K562 (cell line): ENCODE measurements at regions not wholly inside any gene's neighbourhood (a gene's known extent, or its start where the extent isn't known, plus 50 kb on each side); places are given as distances from the start of the nearest gene placed in this dataset.

Experiments used
- ATAC-seq: fragments of 200-7000 bp; cut with Tn5 transposase; 3 replicates; pipeline ENCODE4 v1.9.1; 2020; ENCODE audit warnings: moderate library complexity
- BruUV-seq: library from RNA; stranded (reverse); fragments of 400-500 nt; replicated peaks from 2 replicates; lab custom pipeline; 2021; lab: Mats Ljungman, UMichigan
- CTCF ChIA-PET: fragments of 300-600 bp; formaldehyde crosslinking; extraction: SDS; loops from one replicate; lab custom pipeline; 2021; ENCODE audit warnings: low intra/inter-chr PET ratio; lab: Yijun Ruan, JAX
- POLR2A ChIA-PET: fragments of 300-600, 350-650 bp; sonication (Branson Sonifier 250); formaldehyde crosslinking; extraction: SDS; loops from one replicate; lab custom pipeline; 2021; ENCODE audit warnings: antibody characterized with exemption, inconsistent platforms; lab: Yijun Ruan, JAX
- DNase-seq, 4 experiments: peaks; one replicate each; pipeline versions ENCODE4 v3.0.0 to v3.0.0-alpha.2; 2011 to 2018; ENCODE audit warnings: low spot score in 3 of 4, mixed read lengths in 3 of 4; ENCODE audit errors: extremely low read depth in 1 of 4
- FAIRE-seq: peaks from 2 replicates; lab custom pipeline; 2011; peaks lifted over from hg19 to GRCh38; lab: Jason Lieb, UNC
- H2AFZ ChIP-seq: 2 replicates; pipeline ENCODE4 v1.6.0; 2011; ENCODE audit warnings: low read depth, low read length, control low read depth, inconsistent platforms
- H3K27ac ChIP-seq: fragments of 200-600 bp; 3 replicates; pipeline ENCODE4 v1.8.0; 2011; ENCODE audit warnings: low read depth, mild to moderate bottlenecking, control low read depth, inconsistent platforms, low read length, moderate library complexity, mixed read lengths; ENCODE audit errors: extremely low read depth
- H3K27me3 ChIP-seq, 2 experiments: fragments of 300-600 bp in 1 of 2; 2 replicates in 1 of 2; 3 replicates in 1 of 2; pipeline versions ENCODE4 v1.6.0 to v1.8.0; 2011; ENCODE audit warnings: inconsistent platforms in 2 of 2, low read length in 2 of 2, mild to moderate bottlenecking in 1 of 2, mixed read lengths in 1 of 2, moderate library complexity in 1 of 2; ENCODE audit not compliant: control insufficient read depth in 2 of 2, insufficient read depth in 2 of 2
- H3K36me3 ChIP-seq: fragments of 300-600 bp; 3 replicates; pipeline ENCODE4 v1.8.0; 2011; ENCODE audit warnings: mild to moderate bottlenecking, low read length, inconsistent platforms; ENCODE audit not compliant: control insufficient read depth, insufficient read depth
- H3K4me1 ChIP-seq, 2 experiments: fragments of 200-600 bp in 1 of 2; replicated peaks in 1 of 2; 2 replicates in 1 of 2; 3 replicates in 1 of 2; pipeline versions ENCODE4 v1.5.1 to v1.8.0; 2011; ENCODE audit warnings: inconsistent platforms in 2 of 2, low read length in 2 of 2, mild to moderate bottlenecking in 1 of 2, mixed read lengths in 1 of 2, moderate library complexity in 1 of 2; ENCODE audit not compliant: control insufficient read depth in 2 of 2, insufficient read depth in 2 of 2
- H3K4me2 ChIP-seq: 2 replicates; pipeline ENCODE4 v1.6.1; 2011; ENCODE audit warnings: low read length, control low read depth, inconsistent platforms, mixed read lengths; ENCODE audit not compliant: insufficient read depth
- H3K4me3 ChIP-seq: fragments of 200-600 bp; sonication (generic), shearing (Covaris generic); 2 replicates; pipeline ENCODE4 v1.5.1; 2016; ENCODE audit warnings: control low read depth, inconsistent platforms
- H3K79me2 ChIP-seq: fragments of 200-600 bp; 3 replicates; pipeline ENCODE4 v1.8.0; 2011; ENCODE audit warnings: low read length, inconsistent platforms; ENCODE audit not compliant: control insufficient read depth, insufficient read depth
- H3K9ac ChIP-seq, 2 experiments: 2 replicates each; pipeline versions ENCODE4 v1.6.0 to v1.6.1; 2011; ENCODE audit warnings: low read depth in 2 of 2, low read length in 2 of 2, control low read depth in 1 of 2, inconsistent platforms in 1 of 2, mild to moderate bottlenecking in 1 of 2, mixed read lengths in 1 of 2; ENCODE audit not compliant: insufficient read depth in 1 of 2
- H3K9me1 ChIP-seq: one replicate; pipeline ENCODE4 v1.6.0; 2011; ENCODE audit warnings: inconsistent platforms, mild to moderate bottlenecking, low read length, moderate library complexity; ENCODE audit not compliant: control insufficient read depth, insufficient read depth
- H3K9me3 ChIP-seq: replicated peaks from 2 replicates; pipeline ENCODE4 v1.5.1; 2011; ENCODE audit warnings: low read depth, low read length, inconsistent platforms; ENCODE audit not compliant: control insufficient read depth, insufficient read depth
- H4K20me1 ChIP-seq: replicated peaks from 2 replicates; pipeline ENCODE4 v1.6.1; 2011; ENCODE audit warnings: low read length, inconsistent platforms, mixed read lengths; ENCODE audit not compliant: control insufficient read depth, insufficient read depth
- CREB3 ChIP-seq: fragments of 450-650 bp; conservative IDR thresholded peaks from 2 replicates; pipeline ENCODE4 v1.6.1; 2016; ENCODE audit warnings: missing genetic modification characterization, low read depth, mild to moderate bottlenecking, missing compliant biosample characterization, moderate library complexity
- MEF2D ChIP-seq: conservative IDR thresholded peaks from 2 replicates; pipeline ENCODE4 v1.6.1; 2016; ENCODE audit warnings: low read depth, missing genetic modification characterization, missing compliant biosample characterization
- MITF ChIP-seq: IDR thresholded peaks from 2 replicates; pipeline ENCODE4 v1.6.1; 2014; ENCODE audit warnings: antibody characterized with exemption
- RERE ChIP-seq: sonication (generic); formaldehyde crosslinking; IDR thresholded peaks from 2 replicates; pipeline ENCODE4 v1.8.0; 2023; ENCODE audit warnings: missing genetic modification reagents, mild to moderate bottlenecking, borderline replicate concordance
- ZBTB1 ChIP-seq: sonication (generic); formaldehyde crosslinking; IDR thresholded peaks from 2 replicates; pipeline ENCODE4 v1.8.1; 2023; ENCODE audit warnings: missing genetic modification reagents, low read depth, mild to moderate bottlenecking, borderline replicate concordance
- ZNF41 ChIP-seq: fragments of 250-450 bp; sonication (Bioruptor Pico); conservative IDR thresholded peaks from 2 replicates; pipeline ENCODE4 v1.4.0; 2020; ENCODE audit warnings: mild to moderate bottlenecking
- ZNF57 ChIP-seq: fragments of 450-650 bp; formaldehyde crosslinking; IDR thresholded peaks from 2 replicates; pipeline ENCODE4 v1.4.0; 2020; ENCODE audit warnings: mild to moderate bottlenecking, moderate library complexity
- WGBS: fragments of 100-300 bp; shearing (Covaris generic); methylation state at CpG from one replicate; pipeline ENCODE4 v1.1.6; 2016; ENCODE audit warnings: low coverage, mixed read lengths; ENCODE audit not compliant: insufficient coverage; ENCODE audit errors: missing lambda C conversion rate; 5-methylcytosine and 5-hydroxymethylcytosine counted together
- in situ Hi-C: fragments of 300-500 bp; cut with MboI; formaldehyde crosslinking; loops from 4 replicates; pipeline ENCODE4 v1.15.0; 2018; ENCODE audit warnings: inconsistent platforms, mixed read lengths
- intact Hi-C: fragments of 100-400 bp; cut with micrococcal nuclease; formaldehyde crosslinking; loops from 2 replicates; pipeline ENCODE4 v1.14.2; 2022
- TF ChIP-seq, protein P1 (sequence below), 2 experiments: fragments of 450-650 bp in 1 of 2; sonication (generic) in 1 of 2; formaldehyde crosslinking in 1 of 2; IDR thresholded peaks in 1 of 2; conservative IDR thresholded peaks in 1 of 2; 2 replicates each; pipeline versions ENCODE4 v1.6.1 to v1.8.1; 2016 to 2023; ENCODE audit warnings: mild to moderate bottlenecking in 2 of 2, moderate library complexity in 2 of 2, inconsistent platforms in 1 of 2, missing genetic modification reagents in 1 of 2
- TF ChIP-seq, protein P2 (sequence below): fragments of 450-650 bp; conservative IDR thresholded peaks from 2 replicates; pipeline ENCODE4 v1.6.1; 2016; ENCODE audit warnings: missing genetic modification characterization, low read depth, mild to moderate bottlenecking, control low read depth, missing compliant biosample characterization

GRCh38 chr5:174798551-174798951 is 74.2 kb downstream of the MSX2 start:
- BruUV-seq, result no TSS peak
- intact Hi-C loops, result loop anchor here (10.0 kb wide), 1 partner anchor 136 kb away; no protein-coding TSS in a partner anchor
- TF ChIP-seq, protein P1, sequence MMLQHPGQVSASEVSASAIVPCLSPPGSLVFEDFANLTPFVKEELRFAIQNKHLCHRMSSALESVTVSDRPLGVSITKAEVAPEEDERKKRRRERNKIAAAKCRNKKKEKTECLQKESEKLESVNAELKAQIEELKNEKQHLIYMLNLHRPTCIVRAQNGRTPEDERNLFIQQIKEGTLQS (IDR thresholded peaks at IDR 0.05), result no peak
- TF ChIP-seq, protein P1 (CRISPR knock-in tag; conservative IDR thresholded peaks at IDR 0.05), result no peak
- TF ChIP-seq ZBTB1, result no peak
- TF ChIP-seq ZNF41 (CRISPR knock-in tag), result no peak
- TF ChIP-seq ZNF57, result no peak
- no peak for TF ChIP-seq MEF2D (tag)
- TF ChIP-seq, protein P2, sequence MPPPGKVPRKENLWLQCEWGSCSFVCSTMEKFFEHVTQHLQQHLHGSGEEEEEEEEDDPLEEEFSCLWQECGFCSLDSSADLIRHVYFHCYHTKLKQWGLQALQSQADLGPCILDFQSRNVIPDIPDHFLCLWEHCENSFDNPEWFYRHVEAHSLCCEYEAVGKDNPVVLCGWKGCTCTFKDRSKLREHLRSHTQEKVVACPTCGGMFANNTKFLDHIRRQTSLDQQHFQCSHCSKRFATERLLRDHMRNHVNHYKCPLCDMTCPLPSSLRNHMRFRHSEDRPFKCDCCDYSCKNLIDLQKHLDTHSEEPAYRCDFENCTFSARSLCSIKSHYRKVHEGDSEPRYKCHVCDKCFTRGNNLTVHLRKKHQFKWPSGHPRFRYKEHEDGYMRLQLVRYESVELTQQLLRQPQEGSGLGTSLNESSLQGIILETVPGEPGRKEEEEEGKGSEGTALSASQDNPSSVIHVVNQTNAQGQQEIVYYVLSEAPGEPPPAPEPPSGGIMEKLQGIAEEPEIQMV (tag), result no peak
- TF ChIP-seq MITF, result no peak
- no peak for TF ChIP-seq CREB3 (tag)
- TF ChIP-seq RERE (CRISPR knock-in tag), result no peak

More at GRCh38 chr5:174798551-174798951, 74.2 kb downstream of the MSX2 start:
- Histone ChIP-seq H3K9me1 (no peaks in the 10 kb centered on the region), H3K9me3 (no peaks in the 10 kb centered on the region), H3K36me3 (no peaks in the 10 kb centered on the region), H3K27ac (no peak overlapping the region), H3K9ac (no peak overlapping the region), H3K4me2 (no peak overlapping the region), H2AFZ (no peak overlapping the region), H4K20me1 (peaks cover 4% of the 10 kb centered on the region; the same call in 1 of the 2 replicates), H3K4me1 (peaks cover 0 to 3% of the 10 kb centered on the region in 2 experiments; a peak in 1 of 5 replicates), H3K27me3 (peaks cover 0 to 4% of the 10 kb centered on the region in 2 experiments; a peak in 2 of 5 replicates), H3K79me2 (no peaks in the 10 kb centered on the region), H3K4me3 (no peak overlapping the region)
- no peak for ATAC-seq
- 1% methylated on average over 7 of the region's 7 CpGs for WGBS
- in situ Hi-C loops, result loop anchor here (5.0 kb wide), 1 partner anchor 381 kb away; no protein-coding TSS in a partner anchor
- no peak for DNase-seq
- no peak for FAIRE-seq
- ChIA-PET POLR2A (no interaction called here), CTCF (interaction anchor here (0.6 kb wide), 1 partner anchor 473 kb away, joined by 3 read pairs; no protein-coding TSS in a partner anchor)
